Kidney epithelial cell (primary cell): ENCODE measurements at regions not wholly inside any gene's neighbourhood (a gene's known extent, or its start where the extent isn't known, plus 50 kb on each side); places are given as distances from the start of the nearest gene placed in this dataset.
"Not testable (repeated sequence)": the region's sequence is repeated elsewhere in the genome, so short reads cannot be mapped to it uniquely, and the experiment has no call there.

ENCODE experiments used
- DNase-seq: peaks from one replicate; pipeline ENCODE4 v3.0.0-alpha.2; 2010; ENCODE audit warnings: low read depth
- H3K27me3 ChIP-seq: 2 replicates; pipeline ENCODE4 v1.6.0; 2011; ENCODE audit warnings: low read length; ENCODE audit not compliant: control insufficient read depth, insufficient read depth
- H3K36me3 ChIP-seq: 2 replicates; pipeline ENCODE4 v1.5.1; 2011; ENCODE audit warnings: low read length; ENCODE audit not compliant: control insufficient read depth, insufficient read depth
- H3K4me3 ChIP-seq: 2 replicates; pipeline ENCODE4 v1.5.1; 2011; ENCODE audit warnings: low read depth, mild to moderate bottlenecking, control low read depth, low read length
- TF ChIP-seq, protein P1 (sequence below): IDR thresholded peaks from 2 replicates; pipeline ENCODE4 v1.5.1; 2011; ENCODE audit warnings: mild to moderate bottlenecking, moderate library complexity, low read length, control low read depth, inconsistent platforms; ENCODE audit not compliant: insufficient read depth, poor library complexity, severe bottlenecking

- TF ChIP-seq, protein P1, sequence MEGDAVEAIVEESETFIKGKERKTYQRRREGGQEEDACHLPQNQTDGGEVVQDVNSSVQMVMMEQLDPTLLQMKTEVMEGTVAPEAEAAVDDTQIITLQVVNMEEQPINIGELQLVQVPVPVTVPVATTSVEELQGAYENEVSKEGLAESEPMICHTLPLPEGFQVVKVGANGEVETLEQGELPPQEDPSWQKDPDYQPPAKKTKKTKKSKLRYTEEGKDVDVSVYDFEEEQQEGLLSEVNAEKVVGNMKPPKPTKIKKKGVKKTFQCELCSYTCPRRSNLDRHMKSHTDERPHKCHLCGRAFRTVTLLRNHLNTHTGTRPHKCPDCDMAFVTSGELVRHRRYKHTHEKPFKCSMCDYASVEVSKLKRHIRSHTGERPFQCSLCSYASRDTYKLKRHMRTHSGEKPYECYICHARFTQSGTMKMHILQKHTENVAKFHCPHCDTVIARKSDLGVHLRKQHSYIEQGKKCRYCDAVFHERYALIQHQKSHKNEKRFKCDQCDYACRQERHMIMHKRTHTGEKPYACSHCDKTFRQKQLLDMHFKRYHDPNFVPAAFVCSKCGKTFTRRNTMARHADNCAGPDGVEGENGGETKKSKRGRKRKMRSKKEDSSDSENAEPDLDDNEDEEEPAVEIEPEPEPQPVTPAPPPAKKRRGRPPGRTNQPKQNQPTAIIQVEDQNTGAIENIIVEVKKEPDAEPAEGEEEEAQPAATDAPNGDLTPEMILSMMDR: no peak
- H3K4me3 ChIP-seq: no peak overlapping the region
- no peaks in the 10 kb centered on the region for H3K27me3 ChIP-seq
- H3K36me3 ChIP-seq: no peaks in the 10 kb centered on the region
- no peak for DNase-seq
These were observed 250.8 kb upstream of the ZEB2 start for GRCh38 chr2:144770616-144771230.

GRCh38 chr2:144760939-144761338 is 241.0 kb upstream of the ZEB2 start:
- H3K27me3 ChIP-seq, DNase-seq, H3K36me3 ChIP-seq, H3K4me3 ChIP-seq: not testable (repeated sequence)

GRCh38 chr2:144759746-144760145 is 239.8 kb upstream of the ZEB2 start:
- no peaks in the 10 kb centered on the region for H3K27me3 ChIP-seq
- H3K36me3 ChIP-seq: no peaks in the 10 kb centered on the region
- H3K4me3 ChIP-seq: no peak overlapping the region
- no peak for DNase-seq
- TF ChIP-seq, protein P1: no peak

DNA sequence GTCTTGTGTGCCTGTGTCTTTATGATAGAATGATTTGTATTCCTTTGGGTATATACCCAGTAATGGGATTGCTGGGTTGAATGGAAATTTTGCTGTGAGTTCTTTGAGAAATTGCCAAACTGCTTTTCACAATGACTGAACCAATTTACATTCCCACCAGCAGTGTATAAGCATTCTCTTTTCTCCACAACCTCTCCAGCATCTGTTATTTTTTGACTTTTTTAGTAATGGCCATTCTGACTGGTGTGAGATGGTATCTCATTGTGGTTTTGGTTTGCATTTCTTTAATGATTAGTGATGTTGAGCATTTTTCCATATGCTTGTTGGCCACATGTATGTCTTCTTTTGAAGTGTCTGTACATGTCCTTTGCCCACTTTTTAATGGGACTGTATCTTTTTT is 238.3 kb upstream of the ZEB2 start:
- not testable (repeated sequence) for DNase-seq, H3K4me3 ChIP-seq, H3K36me3 ChIP-seq, H3K27me3 ChIP-seq

DNA sequence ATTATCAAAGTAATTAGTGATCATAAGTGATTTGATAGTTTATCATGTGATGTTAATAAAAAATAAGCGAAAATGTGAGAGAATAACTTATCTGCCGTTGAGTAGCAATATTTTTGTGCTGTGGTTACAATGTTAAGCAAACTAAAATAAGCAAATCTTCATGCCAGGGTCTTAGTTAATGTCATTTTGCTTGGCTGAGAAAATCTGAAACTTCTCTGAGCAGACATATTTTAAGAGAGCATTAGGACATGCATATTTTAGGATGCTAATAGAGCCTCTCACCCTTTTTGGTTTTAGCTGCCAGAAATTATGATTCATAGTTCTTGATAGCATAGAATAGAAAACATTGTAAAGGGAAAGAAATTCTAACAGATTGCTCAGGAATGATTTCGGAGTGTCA is 233.5 kb upstream of the ZEB2 start:
- Histone ChIP-seq H3K4me3 (no peak overlapping the region), H3K27me3 (no peaks in the 10 kb centered on the region), H3K36me3 (no peaks in the 10 kb centered on the region)
- no peak for DNase-seq
- TF ChIP-seq, protein P1: no peak

GRCh38 chr2:144751142-144751905 is 231.4 kb upstream of the ZEB2 start:
- Histone ChIP-seq H3K36me3 (no peaks in the 10 kb centered on the region), H3K4me3 (no peak overlapping the region), H3K27me3 (no peaks in the 10 kb centered on the region)
- DNase-seq: no peak
- TF ChIP-seq, protein P1: no peak

DNA sequence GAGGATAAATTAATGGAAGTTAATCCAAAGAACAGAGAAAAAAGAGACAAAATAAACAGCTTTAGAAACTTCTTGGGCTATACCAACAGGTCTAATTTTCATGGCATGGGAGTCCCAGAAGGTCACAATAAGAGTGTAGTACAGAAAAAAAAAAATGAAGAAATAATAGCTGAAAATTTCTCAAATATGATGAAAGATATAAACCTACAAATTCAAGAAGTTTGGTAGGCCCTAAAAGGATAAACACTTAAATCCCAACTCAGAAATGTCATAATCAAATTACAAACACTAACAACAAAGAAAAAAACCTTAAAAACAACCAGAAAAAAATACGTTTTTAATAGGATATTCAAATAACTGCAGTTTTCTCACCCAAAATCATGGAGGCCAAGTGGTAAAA is 229.3 kb upstream of the ZEB2 start:
- TF ChIP-seq, protein P1: no peak
- Histone ChIP-seq H3K27me3 (no peaks in the 10 kb centered on the region), H3K36me3 (no peaks in the 10 kb centered on the region), H3K4me3 (no peak overlapping the region)
- no peak for DNase-seq
